HG02885 (cell line): ENCODE measurements at regions not wholly inside any gene's neighbourhood (a gene's known extent, or its start where the extent isn't known, plus 50 kb on each side); places are given as distances from the start of the nearest gene placed in this dataset.
"Not testable (repeated sequence)": the region's sequence is repeated elsewhere in the genome, so short reads cannot be mapped to it uniquely, and the experiment has no call there.

Source experiments
- ATAC-seq: cut with Tn5 transposase; IDR thresholded peaks from one replicate; pipeline ENCODE4 v1.9.1; 2021; ENCODE audit warnings: mild to moderate bottlenecking; ENCODE audit not compliant: unreplicated experiment, poor library complexity

DNA sequence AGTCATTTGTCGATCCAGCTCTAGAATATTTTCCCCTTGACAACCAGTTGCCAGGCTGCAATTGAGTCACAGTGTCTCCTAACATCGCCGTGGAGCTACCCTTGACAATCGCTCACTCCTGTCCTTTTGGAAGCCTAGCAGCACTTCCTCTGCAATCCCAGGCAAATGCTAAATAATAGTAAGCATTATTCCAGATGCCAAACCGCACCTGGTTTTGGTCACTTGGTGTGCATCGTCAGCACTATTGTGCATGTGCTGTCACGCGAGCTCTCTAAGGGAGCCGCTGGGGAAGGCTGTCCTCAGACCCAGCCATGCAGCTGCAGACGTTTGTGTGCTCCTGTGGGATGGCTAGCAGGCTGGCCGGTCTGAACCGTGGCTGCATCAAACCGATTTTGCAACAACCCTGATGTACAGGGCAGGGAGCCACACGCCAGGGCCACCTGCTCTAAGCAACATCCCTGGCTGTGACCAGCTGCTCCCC is 549.5 kb upstream of the ID2 start:
- ATAC-seq, result no peak

DNA sequence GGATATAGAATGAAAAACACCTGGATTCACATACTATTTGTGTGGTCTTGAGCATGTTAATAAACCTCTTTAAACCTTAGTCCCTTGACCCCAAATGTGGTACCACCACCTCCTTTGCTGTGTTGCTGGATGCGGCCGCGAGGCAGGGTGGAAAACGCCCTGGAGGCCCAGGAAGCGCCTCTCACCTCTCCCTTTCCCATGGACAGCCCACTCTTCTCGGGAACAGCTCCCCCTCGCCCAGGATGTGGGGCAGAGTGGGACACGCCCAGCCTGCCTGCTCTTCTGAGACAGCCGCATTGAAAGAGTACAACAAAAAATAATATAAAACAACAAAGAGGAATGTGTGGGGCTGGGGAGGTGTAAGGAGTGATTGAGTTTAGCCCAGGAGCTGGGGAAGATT is 549.0 kb upstream of the ID2 start:
- no peak for ATAC-seq

DNA sequence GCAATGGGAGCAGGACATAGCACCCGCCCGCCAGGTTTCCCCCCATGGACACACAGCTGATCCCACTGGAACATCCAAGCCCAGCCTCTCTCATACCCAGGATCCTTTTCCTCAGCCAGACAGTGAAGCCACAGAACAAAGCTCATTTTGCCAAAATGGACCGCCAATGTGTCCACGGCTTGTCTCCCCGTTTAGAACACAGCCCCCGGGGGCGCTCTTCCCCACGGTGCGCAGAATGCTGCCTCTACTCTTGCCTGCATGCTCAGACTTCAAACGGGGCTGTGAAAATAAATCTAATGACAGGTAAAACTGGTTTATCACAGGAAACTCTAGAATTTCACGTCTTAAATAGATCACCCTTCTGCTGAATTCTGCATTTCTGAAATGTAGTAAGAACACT is 548.5 kb upstream of the ID2 start:
- ATAC-seq, result no peak

DNA sequence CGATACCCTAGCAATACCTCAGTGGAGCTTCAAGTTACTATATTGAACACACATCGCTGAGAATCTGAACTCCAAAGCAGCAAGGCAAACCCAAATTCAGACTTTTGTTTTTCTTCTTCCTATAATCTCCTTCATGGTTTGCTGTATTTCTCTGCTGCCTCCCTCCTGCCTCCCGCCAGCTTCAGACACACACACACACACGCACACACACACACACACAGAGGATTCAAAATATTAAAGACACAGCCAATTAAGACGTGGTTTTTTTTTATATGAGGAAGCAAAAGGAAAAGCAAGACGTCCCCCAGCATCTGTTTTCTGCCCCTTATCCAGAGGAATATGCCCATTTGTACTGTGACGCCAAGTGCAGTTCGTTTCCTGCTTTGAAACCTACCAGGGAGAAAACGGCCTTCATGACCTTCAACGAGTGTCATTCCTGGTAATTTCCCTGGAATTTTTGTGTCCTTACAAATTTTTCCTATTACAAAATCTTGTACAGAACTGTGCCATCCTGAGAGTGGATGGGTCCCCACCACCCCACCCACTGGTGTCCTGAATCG is 547.9 kb upstream of the ID2 start:
- no peak for ATAC-seq

GRCh38 chr2:8134473-8134932 is 547.4 kb upstream of the ID2 start:
- ATAC-seq, result no peak

- no peak for ATAC-seq
Measured at GRCh38 chr2:8134985-8135682, 546.7 kb upstream of the ID2 start.

DNA sequence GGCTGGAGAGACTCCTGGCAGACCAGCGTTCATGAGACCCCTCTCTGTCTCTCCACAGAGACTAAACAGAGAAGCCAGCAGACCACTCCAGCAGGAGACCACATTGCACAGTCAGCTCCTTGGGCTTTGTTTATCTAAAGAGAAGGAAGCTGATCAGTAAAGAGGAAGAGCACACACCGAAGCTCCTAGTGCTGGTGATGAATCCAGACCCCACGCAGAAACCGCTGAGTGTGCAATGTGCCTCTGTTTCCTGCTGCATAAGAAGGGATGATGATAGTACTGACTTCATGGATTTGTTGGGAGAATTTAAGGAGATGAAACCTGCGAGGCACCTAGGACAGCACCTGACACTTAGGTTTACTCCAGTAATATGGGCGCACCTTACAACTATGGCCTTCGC is 544.1 kb upstream of the ID2 start:
- no peak for ATAC-seq

- no peak for ATAC-seq
Measured at GRCh38 chr2:8138525-8138922, 543.3 kb upstream of the ID2 start.

GRCh38 chr2:8138923-8139667 is 542.8 kb upstream of the ID2 start:
- ATAC-seq, result no peak

- ATAC-seq, result no peak
Measured at GRCh38 chr2:8139668-8140200, 542.1 kb upstream of the ID2 start.

DNA sequence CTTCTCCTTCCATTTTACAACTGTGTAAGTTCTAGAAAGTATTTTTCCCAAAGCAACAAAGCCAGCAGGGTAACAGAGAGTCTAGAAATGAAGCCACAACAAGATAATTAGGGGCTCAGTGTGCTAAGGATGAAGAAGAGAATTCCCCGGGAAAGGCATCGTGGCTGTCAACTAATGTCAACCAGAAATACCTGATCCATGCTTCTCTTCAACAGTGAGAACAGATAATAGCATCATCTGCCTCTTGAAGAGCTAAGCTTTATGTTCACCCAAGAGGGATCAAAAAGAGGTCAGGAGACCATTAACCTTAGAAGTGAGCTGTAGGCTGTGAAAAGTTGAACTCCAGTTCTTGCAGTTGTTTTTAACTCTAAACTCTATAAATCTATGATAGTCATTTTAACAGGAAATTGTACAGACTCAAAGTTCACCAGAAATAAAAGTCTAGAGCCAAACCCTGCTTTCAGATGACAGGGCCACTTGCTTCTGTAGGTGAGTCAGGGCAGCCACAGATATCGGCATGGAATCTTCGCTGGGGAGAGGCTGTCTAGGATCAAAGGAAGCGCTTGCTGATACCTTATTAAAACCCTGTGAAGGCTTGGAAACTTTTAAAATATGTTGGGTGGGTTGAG is 540.7 kb upstream of the ID2 start:
- no peak for ATAC-seq

DNA sequence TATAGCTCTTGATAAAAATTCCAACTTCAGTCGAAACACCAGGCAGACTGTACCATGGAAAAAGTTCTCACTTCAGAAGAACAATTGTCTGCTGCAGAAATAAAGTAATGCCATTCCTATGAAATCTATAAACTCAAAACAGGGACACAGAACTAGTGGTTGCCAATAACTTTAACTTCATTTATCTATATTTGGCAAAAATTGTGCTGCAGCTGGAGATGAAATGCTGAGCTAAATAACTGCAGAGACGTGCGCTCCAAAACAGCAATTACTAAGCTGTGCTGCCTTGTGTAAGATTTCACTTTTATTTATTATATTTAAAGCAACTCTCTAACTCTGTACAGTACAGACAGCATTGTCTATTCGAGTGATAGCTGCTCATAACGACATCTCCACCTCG is 540.1 kb upstream of the ID2 start:
- ATAC-seq, result no peak

DNA sequence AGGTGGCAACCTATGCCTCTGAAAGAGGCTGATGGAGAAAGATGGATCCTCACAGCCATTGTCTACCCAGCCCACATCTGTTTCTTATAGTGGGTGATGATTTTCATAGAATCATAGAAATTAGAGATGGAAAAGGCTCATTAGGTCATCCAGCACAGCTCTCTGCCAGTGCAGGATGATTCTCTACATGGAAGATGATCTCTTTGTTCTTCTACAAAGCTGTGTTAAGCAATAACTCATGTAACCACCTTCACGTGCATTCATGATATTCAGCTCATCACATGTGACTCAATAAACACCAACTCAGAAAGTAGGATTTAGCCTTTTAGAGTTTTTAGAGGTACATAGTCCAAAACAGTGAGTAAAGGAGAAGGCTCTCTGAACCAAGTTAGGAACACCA is 539.4 kb upstream of the ID2 start:
- ATAC-seq, result no peak

DNA sequence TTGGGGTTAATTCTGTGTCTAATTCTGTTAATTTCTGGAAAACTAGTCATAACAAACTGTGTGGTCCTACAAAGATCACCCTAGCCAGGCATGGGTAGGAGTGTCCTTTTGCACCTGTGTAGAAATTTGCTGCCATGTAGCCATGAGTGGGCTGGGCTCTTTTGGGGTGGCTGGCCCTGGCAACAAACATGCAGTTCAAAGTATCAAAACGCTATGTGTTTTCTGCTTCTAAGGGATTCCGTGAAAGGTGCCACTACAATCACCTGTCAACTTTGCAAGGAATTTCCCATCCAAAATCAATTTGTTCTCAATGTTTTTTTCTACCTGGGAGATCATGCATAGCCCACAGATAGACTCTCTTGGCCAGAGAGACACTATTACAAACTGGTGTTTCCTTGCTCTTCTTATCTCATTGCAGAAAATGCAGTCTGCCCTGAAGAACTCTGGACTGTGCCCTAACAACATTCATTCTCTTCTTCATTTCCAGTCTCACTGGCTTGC is 537.7 kb upstream of the ID2 start:
- no peak for ATAC-seq

GRCh38 chr2:8144785-8145184 is 537.1 kb upstream of the ID2 start:
- no peak for ATAC-seq

GRCh38 chr2:8145375-8145774 is 536.5 kb upstream of the ID2 start:
- ATAC-seq, result not testable (repeated sequence)

DNA sequence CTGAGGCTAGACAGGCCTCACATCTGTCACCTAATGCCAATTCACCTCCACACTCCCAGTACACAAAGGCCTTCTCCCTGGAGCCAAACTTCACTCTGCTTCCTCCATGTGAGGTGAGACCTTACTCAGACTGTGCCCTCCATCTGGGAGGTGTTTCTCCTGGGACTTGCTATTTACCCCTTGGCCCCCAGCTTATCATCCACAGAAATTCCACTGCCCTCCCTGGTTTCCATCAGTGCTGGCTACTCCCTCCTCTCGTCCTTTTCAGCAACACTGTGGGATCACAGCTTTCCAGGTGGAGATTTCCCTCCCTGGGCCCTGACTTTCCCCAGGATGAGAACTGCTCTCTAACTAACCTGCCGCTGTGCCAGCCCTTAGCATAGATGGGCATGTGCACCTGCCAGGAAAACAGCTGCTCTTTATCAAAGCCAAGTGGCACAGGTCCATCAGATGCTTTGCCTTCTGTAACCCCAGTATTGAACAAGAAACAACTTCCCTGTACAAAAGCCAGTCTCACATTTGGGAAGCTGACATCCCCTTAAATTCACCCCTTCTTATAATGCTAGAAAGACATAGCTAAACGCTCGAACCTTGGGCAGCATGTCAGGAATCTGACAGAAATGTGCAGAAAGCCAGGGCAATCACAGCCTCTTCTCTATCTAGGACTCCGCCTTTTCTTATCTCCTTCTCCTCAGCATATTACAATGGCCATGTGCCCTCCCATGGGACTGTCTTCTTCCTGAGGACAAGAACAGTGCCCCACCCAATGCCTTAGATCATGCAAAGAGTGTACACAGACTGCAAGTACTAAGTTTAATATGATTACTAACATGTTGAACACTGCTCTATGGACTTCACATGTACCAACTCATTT is 535.5 kb upstream of the ID2 start:
- ATAC-seq, result no peak

DNA sequence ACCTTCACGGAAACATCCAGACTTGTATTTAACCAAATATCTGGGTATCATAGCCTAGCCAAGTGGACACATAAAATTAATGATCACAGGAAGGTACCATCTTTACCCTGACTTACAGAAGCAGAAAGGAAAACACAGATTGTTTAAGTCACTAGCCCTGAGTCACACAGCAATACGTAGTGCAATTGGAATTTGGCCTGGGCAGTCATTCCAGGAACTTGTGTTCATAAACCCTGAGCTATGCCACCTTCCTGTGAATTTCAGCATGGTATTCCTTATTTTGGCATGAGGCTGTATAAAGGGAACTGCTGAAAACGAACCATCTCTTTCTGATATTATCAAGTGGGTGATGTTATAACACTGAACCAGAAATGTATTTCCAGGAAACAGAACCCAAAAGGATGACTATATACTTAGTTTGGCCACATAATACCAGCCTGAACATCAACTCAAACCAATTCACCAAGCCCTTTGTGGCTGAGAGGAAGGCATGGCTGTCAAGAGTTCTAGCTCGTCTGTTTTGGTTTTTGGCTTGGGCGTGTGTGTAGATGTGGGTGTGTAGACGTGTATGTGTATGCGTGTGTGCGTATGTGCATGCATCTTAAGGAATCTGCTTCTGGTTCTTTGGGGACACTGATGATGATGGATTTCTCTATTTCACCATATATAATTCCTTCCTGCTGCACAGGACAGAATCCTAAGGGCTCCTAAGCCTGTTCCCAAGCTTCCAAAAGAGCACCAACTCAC is 533.4 kb upstream of the ID2 start:
- no peak for ATAC-seq

DNA sequence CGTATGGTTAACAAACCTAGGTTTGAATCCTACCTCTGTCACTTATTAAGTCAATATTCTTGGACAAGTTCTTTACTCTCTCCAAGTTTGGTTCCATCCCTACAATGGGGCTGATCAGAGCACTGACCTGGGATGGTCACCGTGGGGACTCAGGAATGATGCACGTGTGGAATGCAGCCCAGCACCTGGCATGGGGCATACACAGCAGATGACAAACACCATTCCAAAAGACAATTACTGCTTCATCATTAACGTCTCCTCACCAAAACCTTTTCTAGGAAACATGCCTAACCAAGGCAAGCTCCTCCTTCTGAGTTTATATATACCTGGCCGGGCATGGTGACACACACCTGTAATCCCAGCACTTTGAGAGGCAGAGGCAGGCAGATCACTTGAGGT is 532.9 kb upstream of the ID2 start:
- no peak for ATAC-seq
